ACC112 (cell line): ENCODE measurements at regions not wholly inside any gene's neighbourhood (a gene's known extent, or its start where the extent isn't known, plus 50 kb on each side); places are given as distances from the start of the nearest gene placed in this dataset.
"Not testable (repeated sequence)": the region's sequence is repeated elsewhere in the genome, so short reads cannot be mapped to it uniquely, and the experiment has no call there.

ENCODE experiments used
- H2AFZ ChIP-seq: fragments of 200-600 bp; sonication (generic); one replicate; pipeline ENCODE4 v1.6.0; 2017; ENCODE audit warnings: antibody characterized with exemption, low read length; ENCODE audit not compliant: unreplicated experiment
- H3K27ac ChIP-seq: fragments of 200-600 bp; sonication (generic); 2 replicates; pipeline ENCODE4 v1.5.1; 2014; ENCODE audit warnings: low read depth, mild to moderate bottlenecking, antibody characterized with exemption, low read length, moderate library complexity
- H3K27me3 ChIP-seq: fragments of 200-600 bp; sonication (generic); 2 replicates; pipeline ENCODE4 v1.6.1; 2014; ENCODE audit warnings: mild to moderate bottlenecking, antibody characterized with exemption, low read length, moderate library complexity, mixed read lengths; ENCODE audit not compliant: insufficient read depth
- H3K36me3 ChIP-seq: fragments of 200-600 bp; sonication (generic); 2 replicates; pipeline ENCODE4 v1.6.1; 2016; ENCODE audit warnings: mild to moderate bottlenecking, antibody characterized with exemption, low read length, moderate library complexity, mixed read lengths; ENCODE audit not compliant: insufficient read depth
- H3K4me1 ChIP-seq: fragments of 200-600 bp; sonication (generic); one replicate; pipeline ENCODE4 v1.6.1; 2016; ENCODE audit warnings: low read length, mixed read lengths; ENCODE audit not compliant: insufficient read depth, unreplicated experiment, control insufficient read depth
- H3K4me3 ChIP-seq: fragments of 200-600 bp; sonication (generic); 2 replicates; pipeline ENCODE4 v1.5.1; 2014; ENCODE audit warnings: mild to moderate bottlenecking, low read depth, low read length
- H3K79me2 ChIP-seq: fragments of 200-600 bp; sonication (generic); one replicate; pipeline ENCODE4 v1.6.0; 2016; ENCODE audit warnings: low read length; ENCODE audit not compliant: control insufficient read depth, unreplicated experiment, insufficient read depth

GRCh38 chr17:14725729-14726128 lies 424.8 kb downstream of the HS3ST3B1 start:
- Histone ChIP-seq H3K27me3 (no peaks in the 10 kb centered on the region), H2AFZ (no peak overlapping the region), H3K79me2 (no peaks in the 10 kb centered on the region), H3K36me3 (no peaks in the 10 kb centered on the region), H3K27ac (no peak overlapping the region), H3K4me1 (no peaks in the 10 kb centered on the region), H3K4me3 (no peak overlapping the region)

GRCh38 chr17:14724770-14725169 lies 423.9 kb downstream of the HS3ST3B1 start:
- Histone ChIP-seq H3K27me3 (no peaks in the 10 kb centered on the region), H3K4me3 (no peak overlapping the region), H3K4me1 (no peaks in the 10 kb centered on the region), H2AFZ (no peak overlapping the region), H3K36me3 (no peaks in the 10 kb centered on the region), H3K79me2 (no peaks in the 10 kb centered on the region), H3K27ac (no peak overlapping the region)

GRCh38 chr17:14723349-14723748 lies 422.5 kb downstream of the HS3ST3B1 start:
- H3K4me3 ChIP-seq, H3K27me3 ChIP-seq, H3K36me3 ChIP-seq, H3K27ac ChIP-seq, H3K4me1 ChIP-seq, H3K79me2 ChIP-seq, H2AFZ ChIP-seq: not testable (repeated sequence)

- H3K4me1 ChIP-seq: no peaks in the 10 kb centered on the region
- no peak overlapping the region for H3K27ac ChIP-seq
- H2AFZ ChIP-seq: no peak overlapping the region
- H3K36me3 ChIP-seq: no peaks in the 10 kb centered on the region
- no peaks in the 10 kb centered on the region for H3K79me2 ChIP-seq
- no peak overlapping the region for H3K4me3 ChIP-seq
- no peaks in the 10 kb centered on the region for H3K27me3 ChIP-seq
These were observed 419.1 kb downstream of the HS3ST3B1 start for GRCh38 chr17:14719942-14720341.

GRCh38 chr17:14717859-14718258 lies 417.0 kb downstream of the HS3ST3B1 start:
- H3K36me3 ChIP-seq: no peaks in the 10 kb centered on the region
- no peak overlapping the region for H3K4me3 ChIP-seq
- H3K27ac ChIP-seq: no peak overlapping the region
- H3K27me3 ChIP-seq: no peaks in the 10 kb centered on the region
- no peak overlapping the region for H2AFZ ChIP-seq
- no peaks in the 10 kb centered on the region for H3K79me2 ChIP-seq
- H3K4me1 ChIP-seq: peaks cover 3% of the 10 kb centered on the region

- peaks cover 10% of the 10 kb centered on the region for H3K4me1 ChIP-seq
- H3K36me3 ChIP-seq: no peaks in the 10 kb centered on the region
- no peak overlapping the region for H2AFZ ChIP-seq
- no peaks in the 10 kb centered on the region for H3K79me2 ChIP-seq
- no peak overlapping the region for H3K4me3 ChIP-seq
- H3K27me3 ChIP-seq: no peaks in the 10 kb centered on the region
- H3K27ac ChIP-seq: no peak overlapping the region
These were observed 414.7 kb downstream of the HS3ST3B1 start for GRCh38 chr17:14715561-14715960.

- H3K4me3 ChIP-seq: no peak overlapping the region
- H3K79me2 ChIP-seq: no peaks in the 10 kb centered on the region
- H3K27me3 ChIP-seq: no peaks in the 10 kb centered on the region
- peaks cover 10% of the 10 kb centered on the region for H3K4me1 ChIP-seq
- no peaks in the 10 kb centered on the region for H3K36me3 ChIP-seq
- no peak overlapping the region for H3K27ac ChIP-seq
- H2AFZ ChIP-seq: no peak overlapping the region
These were observed 411.7 kb downstream of the HS3ST3B1 start for GRCh38 chr17:14712611-14713021.

GRCh38 chr17:14704121-14704520 lies 403.2 kb downstream of the HS3ST3B1 start:
- no peaks in the 10 kb centered on the region for H3K4me1 ChIP-seq
- H3K36me3 ChIP-seq: no peaks in the 10 kb centered on the region
- H3K4me3 ChIP-seq: no peak overlapping the region
- H3K27me3 ChIP-seq: no peaks in the 10 kb centered on the region
- H3K27ac ChIP-seq: no peak overlapping the region
- no peak overlapping the region for H2AFZ ChIP-seq
- no peaks in the 10 kb centered on the region for H3K79me2 ChIP-seq

GRCh38 chr17:14701886-14702285 lies 401.0 kb downstream of the HS3ST3B1 start:
- Histone ChIP-seq H3K36me3 (no peaks in the 10 kb centered on the region), H2AFZ (no peak overlapping the region), H3K4me3 (no peak overlapping the region), H3K79me2 (no peaks in the 10 kb centered on the region), H3K27ac (no peak overlapping the region), H3K27me3 (no peaks in the 10 kb centered on the region), H3K4me1 (no peaks in the 10 kb centered on the region)

- H3K27ac ChIP-seq: no peak overlapping the region
- no peak overlapping the region for H2AFZ ChIP-seq
- no peaks in the 10 kb centered on the region for H3K36me3 ChIP-seq
- no peaks in the 10 kb centered on the region for H3K4me1 ChIP-seq
- no peak overlapping the region for H3K4me3 ChIP-seq
- H3K27me3 ChIP-seq: 0 out of 2 replicates have a peak, but pooled peaks cover 3% of the 10 kb centered on the region
- no peaks in the 10 kb centered on the region for H3K79me2 ChIP-seq
These were observed 398.8 kb downstream of the HS3ST3B1 start for GRCh38 chr17:14699574-14700185.

- Histone ChIP-seq H3K79me2 (no peaks in the 10 kb centered on the region), H2AFZ (no peak overlapping the region), H3K36me3 (no peaks in the 10 kb centered on the region), H3K27me3 (0 out of 2 replicates have a peak, but pooled peaks cover 3% of the 10 kb centered on the region), H3K4me3 (no peak overlapping the region), H3K4me1 (no peaks in the 10 kb centered on the region), H3K27ac (no peak overlapping the region)
These were observed 392.5 kb downstream of the HS3ST3B1 start for GRCh38 chr17:14693382-14693781.
